Right lobe of liver (tissue), 4 donors: ENCODE measurements at regions not wholly inside any gene's neighbourhood (a gene's known extent, or its start where the extent isn't known, plus 50 kb on each side); places are given as distances from the start of the nearest gene placed in this dataset.

ENCODE experiments used
- POLR2A ChIP-seq: fragments of 450-650 bp; IDR thresholded peaks from one replicate; pipeline ENCODE4 v1.6.1; 2017; ENCODE audit warnings: antibody characterized with exemption, mild to moderate bottlenecking
- TF ChIP-seq, protein P1 (sequence below), 4 donors: fragments of 200-600 bp in 3 of 4; fragments of 450-650 bp in 1 of 4; IDR thresholded peaks; one replicate each; pipeline versions ENCODE4 v1.5.1 to v1.8.0; 2016 to 2022; ENCODE audit warnings: antibody characterized with exemption in 4 of 4, mild to moderate bottlenecking in 2 of 4
- donor health status: DM: no; HTN: no; CAD: no.
- donor health status: DM: no; HTN: no; CAD: no.
- donor health status: DM: no; HTN: yes; CAD: no.

DNA sequence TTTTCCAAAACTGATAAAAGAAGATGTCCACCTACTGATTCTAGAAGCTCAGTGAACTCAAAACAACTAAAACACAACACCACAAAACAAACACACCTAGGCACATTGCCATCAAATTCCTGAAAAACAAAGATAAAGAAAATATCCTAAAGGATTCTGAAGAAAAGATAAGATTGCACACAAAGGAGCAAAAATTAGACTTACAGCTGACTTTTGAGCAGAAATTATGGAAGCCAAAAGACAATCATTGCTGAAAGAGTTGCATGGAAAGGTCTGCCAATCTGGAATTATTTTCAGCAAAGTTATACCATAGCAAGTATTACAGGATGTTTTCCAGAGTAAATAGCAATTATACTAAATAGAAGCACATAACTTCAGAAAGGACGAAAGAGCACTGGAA, 128.2 kb upstream of the IRX2 start:
- TF ChIP-seq, protein P1, sequence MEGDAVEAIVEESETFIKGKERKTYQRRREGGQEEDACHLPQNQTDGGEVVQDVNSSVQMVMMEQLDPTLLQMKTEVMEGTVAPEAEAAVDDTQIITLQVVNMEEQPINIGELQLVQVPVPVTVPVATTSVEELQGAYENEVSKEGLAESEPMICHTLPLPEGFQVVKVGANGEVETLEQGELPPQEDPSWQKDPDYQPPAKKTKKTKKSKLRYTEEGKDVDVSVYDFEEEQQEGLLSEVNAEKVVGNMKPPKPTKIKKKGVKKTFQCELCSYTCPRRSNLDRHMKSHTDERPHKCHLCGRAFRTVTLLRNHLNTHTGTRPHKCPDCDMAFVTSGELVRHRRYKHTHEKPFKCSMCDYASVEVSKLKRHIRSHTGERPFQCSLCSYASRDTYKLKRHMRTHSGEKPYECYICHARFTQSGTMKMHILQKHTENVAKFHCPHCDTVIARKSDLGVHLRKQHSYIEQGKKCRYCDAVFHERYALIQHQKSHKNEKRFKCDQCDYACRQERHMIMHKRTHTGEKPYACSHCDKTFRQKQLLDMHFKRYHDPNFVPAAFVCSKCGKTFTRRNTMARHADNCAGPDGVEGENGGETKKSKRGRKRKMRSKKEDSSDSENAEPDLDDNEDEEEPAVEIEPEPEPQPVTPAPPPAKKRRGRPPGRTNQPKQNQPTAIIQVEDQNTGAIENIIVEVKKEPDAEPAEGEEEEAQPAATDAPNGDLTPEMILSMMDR (IDR thresholded peaks at IDR 0.05): no peak
- no peak for TF ChIP-seq POLR2A
